Esophagus muscularis mucosa (tissue), 4 donors: ENCODE measurements at regions not wholly inside any gene's neighbourhood (a gene's known extent, or its start where the extent isn't known, plus 50 kb on each side); places are given as distances from the start of the nearest gene placed in this dataset.
"Not testable (repeated sequence)": the region's sequence is repeated elsewhere in the genome, so short reads cannot be mapped to it uniquely, and the experiment has no call there.

Source experiments
- DNase-seq: peaks from one replicate; pipeline ENCODE4 v3.0.0-alpha.2; 2017; ENCODE audit errors: extremely low spot score
- H3K27ac ChIP-seq, 4 donors: fragments of 200-600 bp; sonication (generic); replicated peaks in 1 of 4; 1 replicate in 3 of 4; 2 replicates in 1 of 4; pipeline ENCODE4 v1.5.1; 2016 to 2019; ENCODE audit warnings: mild to moderate bottlenecking in 1 of 4
- H3K27me3 ChIP-seq, 4 donors: fragments of 200-600 bp; sonication (generic); one replicate each; pipeline versions ENCODE4 v1.5.1 to v1.6.0; 2016 to 2019
- H3K36me3 ChIP-seq, 4 donors: fragments of 200-600 bp; sonication (generic); one replicate each; pipeline ENCODE4 v1.5.1; 2016 to 2019
- H3K4me1 ChIP-seq, 4 donors: fragments of 200-600 bp; sonication (generic); one replicate each; pipeline ENCODE4 v1.5.1; 2016 to 2019
- H3K4me3 ChIP-seq, 4 donors: fragments of 200-600 bp; sonication (generic); 1 replicate in 2 of 4; 2 replicates in 2 of 4; pipeline ENCODE4 v1.5.1; 2016 to 2019; ENCODE audit warnings: mild to moderate bottlenecking in 4 of 4, moderate library complexity in 1 of 4
- H3K9me3 ChIP-seq, 4 donors: fragments of 200-600 bp; sonication (generic); 1 replicate in 3 of 4; 2 replicates in 1 of 4; pipeline ENCODE4 v1.5.1; 2016 to 2019
- EP300 ChIP-seq: sonication (generic); formaldehyde crosslinking; IDR thresholded peaks from one replicate; pipeline ENCODE4 v1.6.1; 2017; ENCODE audit warnings: antibody characterized with exemption
- POLR2A ChIP-seq: fragments of 450-650 bp; IDR thresholded peaks from one replicate; pipeline ENCODE4 v1.6.1; 2017; ENCODE audit warnings: antibody characterized with exemption, moderate library complexity, mild to moderate bottlenecking, low read depth
- POLR2AphosphoS5 ChIP-seq, 2 donors: sonication (generic); formaldehyde crosslinking; IDR thresholded peaks; one replicate each; pipeline ENCODE4 v1.6.1; 2017; ENCODE audit warnings: antibody characterized with exemption in 2 of 2
- WGBS: methylation state at CpG from one replicate; pipeline ENCODE4 v1.1.5; 2018; 5-methylcytosine and 5-hydroxymethylcytosine counted together
- intact Hi-C: fragments of 100-400 bp; cut with DNase I; formaldehyde crosslinking; loops from one replicate; pipeline ENCODE4 v1.15.1; 2023
- TF ChIP-seq, protein P1 (sequence below), 3 experiments: fragments of 200-600 bp in 2 of 3; fragments of 450-650 bp in 1 of 3; sonication (generic) in 2 of 3; IDR thresholded peaks; one replicate each; pipeline ENCODE4 v1.5.1; 2017 to 2019; ENCODE audit warnings: antibody characterized with exemption in 3 of 3, mild to moderate bottlenecking in 2 of 3, moderate library complexity in 1 of 3

DNA sequence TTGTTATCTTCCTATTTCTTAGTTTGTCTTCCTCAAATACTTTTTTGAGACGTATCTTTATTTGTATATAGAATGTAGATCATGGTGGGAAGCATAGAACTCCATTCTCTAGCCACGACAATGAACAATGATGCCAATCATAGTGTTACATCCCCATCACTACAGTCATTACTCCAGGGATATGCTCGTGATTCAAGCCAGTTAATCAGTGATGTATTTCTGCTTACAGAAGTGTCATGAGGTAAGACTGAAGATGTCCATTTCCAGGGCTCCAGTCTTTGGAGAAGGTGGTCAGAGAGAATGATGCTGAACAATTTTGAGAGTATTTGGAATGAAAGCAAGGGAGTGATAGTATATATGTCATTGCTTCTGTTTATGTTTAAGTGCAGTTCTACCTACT is 777.2 kb upstream of the TMEFF2 start:
- intact Hi-C loops, result no loop called here
- no peaks in the 10 kb centered on the region for H3K4me1 ChIP-seq
- TF ChIP-seq POLR2AphosphoS5 (IDR thresholded peaks at IDR 0.05) (no peak), POLR2A (no peak), EP300 (no peak)
- TF ChIP-seq, protein P1, sequence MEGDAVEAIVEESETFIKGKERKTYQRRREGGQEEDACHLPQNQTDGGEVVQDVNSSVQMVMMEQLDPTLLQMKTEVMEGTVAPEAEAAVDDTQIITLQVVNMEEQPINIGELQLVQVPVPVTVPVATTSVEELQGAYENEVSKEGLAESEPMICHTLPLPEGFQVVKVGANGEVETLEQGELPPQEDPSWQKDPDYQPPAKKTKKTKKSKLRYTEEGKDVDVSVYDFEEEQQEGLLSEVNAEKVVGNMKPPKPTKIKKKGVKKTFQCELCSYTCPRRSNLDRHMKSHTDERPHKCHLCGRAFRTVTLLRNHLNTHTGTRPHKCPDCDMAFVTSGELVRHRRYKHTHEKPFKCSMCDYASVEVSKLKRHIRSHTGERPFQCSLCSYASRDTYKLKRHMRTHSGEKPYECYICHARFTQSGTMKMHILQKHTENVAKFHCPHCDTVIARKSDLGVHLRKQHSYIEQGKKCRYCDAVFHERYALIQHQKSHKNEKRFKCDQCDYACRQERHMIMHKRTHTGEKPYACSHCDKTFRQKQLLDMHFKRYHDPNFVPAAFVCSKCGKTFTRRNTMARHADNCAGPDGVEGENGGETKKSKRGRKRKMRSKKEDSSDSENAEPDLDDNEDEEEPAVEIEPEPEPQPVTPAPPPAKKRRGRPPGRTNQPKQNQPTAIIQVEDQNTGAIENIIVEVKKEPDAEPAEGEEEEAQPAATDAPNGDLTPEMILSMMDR (IDR thresholded peaks at IDR 0.05), result no peak
- DNase-seq, result no peak
- H3K27ac ChIP-seq, result no peak overlapping the region
- no peaks in the 10 kb centered on the region for H3K9me3 ChIP-seq
- H3K4me3 ChIP-seq, result no peak overlapping the region
- 52% methylated on average over 3 of the region's 3 CpGs for WGBS
- no peaks in the 10 kb centered on the region for H3K27me3 ChIP-seq
- no peaks in the 10 kb centered on the region for H3K36me3 ChIP-seq

DNA sequence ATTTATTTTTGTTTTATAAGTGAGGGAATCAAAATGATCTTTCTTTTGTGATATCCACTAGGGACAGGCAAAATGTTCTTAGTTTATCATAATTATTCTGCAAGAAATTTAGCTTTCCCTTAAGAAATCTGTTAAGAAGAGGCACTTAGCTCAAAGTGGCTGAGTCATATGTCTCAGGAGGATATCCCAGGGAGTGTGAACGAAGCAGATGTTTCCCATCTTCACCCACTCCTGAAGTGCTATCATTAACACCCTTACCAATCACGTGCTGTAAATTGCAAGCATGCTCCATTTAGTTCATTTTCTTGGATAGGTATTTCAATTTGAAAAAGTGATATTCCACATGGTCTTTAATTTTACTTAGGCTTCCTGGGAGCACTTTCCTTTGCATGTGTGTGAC is 774.3 kb upstream of the TMEFF2 start:
- Histone ChIP-seq H3K4me3 (no peak overlapping the region), H3K27me3 (no peaks in the 10 kb centered on the region), H3K9me3 (no peaks in the 10 kb centered on the region), H3K36me3 (no peaks in the 10 kb centered on the region), H3K27ac (no peak overlapping the region), H3K4me1 (no peaks in the 10 kb centered on the region)
- intact Hi-C loops, result no loop called here
- TF ChIP-seq EP300 (no peak), POLR2A (no peak)
- TF ChIP-seq, protein P1 (IDR thresholded peaks at IDR 0.05), result no peak
- DNase-seq, result no peak
- WGBS, result 11% methylated on average over 2 of the region's 2 CpGs

DNA sequence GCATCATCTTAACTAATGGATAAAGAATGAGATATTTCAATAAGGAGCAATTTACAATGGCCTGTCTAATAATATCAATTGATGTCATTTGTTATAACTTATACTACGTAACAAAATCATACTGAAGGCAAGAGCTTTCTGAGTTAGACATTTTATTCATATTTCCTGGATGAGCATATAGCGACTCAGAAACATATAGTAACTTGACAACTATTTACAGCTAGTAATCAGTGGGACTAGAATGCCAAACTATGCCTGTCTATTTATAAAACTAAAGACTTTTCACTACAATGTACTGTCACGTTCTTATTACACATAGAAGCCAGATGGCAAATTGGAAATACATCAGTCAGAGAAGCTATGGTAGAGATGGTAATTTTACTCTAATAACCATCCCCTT is 766.2 kb upstream of the TMEFF2 start:
- Histone ChIP-seq H3K27me3 (no peaks in the 10 kb centered on the region), H3K9me3 (no peaks in the 10 kb centered on the region), H3K4me1 (no peaks in the 10 kb centered on the region), H3K4me3 (no peak overlapping the region), H3K27ac (no peak overlapping the region), H3K36me3 (no peaks in the 10 kb centered on the region)
- TF ChIP-seq POLR2A, result no peak
- TF ChIP-seq POLR2AphosphoS5 (IDR thresholded peaks at IDR 0.05), result no peak
- TF ChIP-seq EP300, result no peak
- TF ChIP-seq, protein P1 (IDR thresholded peaks at IDR 0.05), result no peak
- 57% methylated on average over 3 of the region's 3 CpGs for WGBS
- DNase-seq, result no peak
- intact Hi-C loops, result no loop called here

DNA sequence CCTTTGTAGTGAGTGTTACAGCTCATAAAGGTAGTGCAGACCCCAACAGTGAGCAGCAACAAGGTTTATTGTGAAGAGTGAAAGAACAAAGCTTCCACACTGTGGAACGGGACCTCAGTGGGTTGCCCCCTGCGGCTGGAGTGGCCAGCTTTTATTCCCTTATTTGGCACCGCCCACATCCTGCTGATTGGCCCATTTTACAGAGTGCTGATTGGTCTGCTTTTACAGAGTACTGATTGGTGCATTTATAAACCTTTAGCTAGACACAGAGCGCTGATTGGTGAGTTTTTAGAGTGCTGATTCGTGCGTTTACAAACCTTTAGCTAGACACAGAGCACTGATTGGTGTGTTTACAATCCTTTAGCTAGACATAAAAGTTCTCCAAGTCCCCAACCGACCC is 763.9 kb upstream of the TMEFF2 start:
- 88% methylated on average over 7 of the region's 7 CpGs for WGBS
- H3K4me1 ChIP-seq, H3K27me3 ChIP-seq, H3K36me3 ChIP-seq, H3K9me3 ChIP-seq, DNase-seq, H3K4me3 ChIP-seq, H3K27ac ChIP-seq, intact Hi-C loops: not testable (repeated sequence)

DNA sequence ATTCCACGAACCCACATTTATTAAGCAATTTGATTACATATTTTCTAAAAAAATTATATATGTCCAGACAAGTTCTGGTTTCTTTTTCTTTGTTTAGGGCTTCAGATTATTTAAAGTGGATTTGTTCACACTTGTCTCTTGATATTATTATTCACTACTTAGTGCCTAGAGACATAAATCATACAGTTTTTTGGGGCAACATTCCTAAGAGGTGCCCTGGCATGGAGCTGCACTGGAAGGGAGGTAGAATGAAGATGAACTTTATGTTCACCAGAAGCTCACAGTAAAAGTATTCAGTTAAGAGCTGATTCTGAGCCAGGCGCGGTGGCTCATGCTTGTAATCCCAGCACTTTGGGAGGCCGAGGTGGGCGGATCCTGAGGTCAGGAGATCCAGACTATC is 762.7 kb upstream of the TMEFF2 start:
- Histone ChIP-seq H3K27ac (no peak overlapping the region), H3K9me3 (no peaks in the 10 kb centered on the region), H3K36me3 (no peaks in the 10 kb centered on the region), H3K4me1 (no peaks in the 10 kb centered on the region), H3K4me3 (no peak overlapping the region), H3K27me3 (no peaks in the 10 kb centered on the region)
- DNase-seq, result no peak
- 88% methylated on average over 5 of the region's 5 CpGs for WGBS
- no peak for TF ChIP-seq POLR2AphosphoS5 (IDR thresholded peaks at IDR 0.05)
- no peak for TF ChIP-seq POLR2A
- TF ChIP-seq, protein P1 (IDR thresholded peaks at IDR 0.05), result no peak
- TF ChIP-seq EP300, result no peak
- intact Hi-C loops, result no loop called here
